A673 (cell line): ENCODE measurements at regions not wholly inside any gene's neighbourhood (a gene's known extent, or its start where the extent isn't known, plus 50 kb on each side); places are given as distances from the start of the nearest gene placed in this dataset.

ENCODE experiments used
- BruUV-seq: library from RNA; stranded (reverse); fragments of 400-500 nt; replicated peaks from 2 replicates; lab custom pipeline; 2021; lab: Mats Ljungman, UMichigan
- CTCF ChIA-PET: fragments of 300-600 bp; sonication (Branson Sonifier 250); formaldehyde crosslinking; loops from one replicate; lab custom pipeline; 2022; ENCODE audit warnings: antibody characterized with exemption; lab: Charles Lee
- POLR2A ChIA-PET: fragments of 300-600 bp; sonication (Branson Sonifier 250); formaldehyde crosslinking; loops from one replicate; lab custom pipeline; 2022; ENCODE audit warnings: antibody characterized with exemption; ENCODE audit not compliant: low non-redundant PET; lab: Charles Lee
- DNase-seq: peaks from one replicate; pipeline ENCODE4 v3.0.0-alpha.2; 2015; ENCODE audit warnings: low spot score
- H3K27ac ChIP-seq: fragments of 200-600 bp; sonication (generic); 2 replicates; pipeline ENCODE4 v1.5.1; 2016; ENCODE audit warnings: mixed run types, low read depth, mild to moderate bottlenecking, mixed read lengths, antibody characterized with exemption, low read length; ENCODE audit not compliant: poor library complexity, severe bottlenecking
- H3K27me3 ChIP-seq: fragments of 200-600 bp; sonication (generic); replicated peaks from 2 replicates; pipeline ENCODE4 v1.6.1; 2017; ENCODE audit warnings: mixed run types, low read depth, mild to moderate bottlenecking, mixed read lengths, antibody characterized with exemption, low read length; ENCODE audit not compliant: insufficient read depth, poor library complexity
- H3K36me3 ChIP-seq: fragments of 200-600 bp; sonication (generic); 2 replicates; pipeline ENCODE4 v1.6.1; 2016; ENCODE audit warnings: mixed run types, mild to moderate bottlenecking, mixed read lengths, antibody characterized with exemption, low read length; ENCODE audit not compliant: insufficient read depth, poor library complexity, severe bottlenecking
- H3K4me1 ChIP-seq: fragments of 200-600 bp; sonication (generic); 2 replicates; pipeline ENCODE4 v1.6.1; 2017; ENCODE audit warnings: mixed run types, mild to moderate bottlenecking, mixed read lengths, antibody characterized with exemption, low read length; ENCODE audit not compliant: insufficient read depth, poor library complexity, severe bottlenecking
- H3K4me3 ChIP-seq: fragments of 200-600 bp; sonication (generic); 2 replicates; pipeline ENCODE4 v1.5.1; 2016; ENCODE audit warnings: low read depth, mixed run types, mild to moderate bottlenecking, mixed read lengths, low read length; ENCODE audit not compliant: poor library complexity, severe bottlenecking
- H3K9me3 ChIP-seq: fragments of 200-600 bp; sonication (generic); 2 replicates; pipeline ENCODE4 v1.6.1; 2016; ENCODE audit warnings: mixed run types, low read depth, mild to moderate bottlenecking, mixed read lengths, antibody characterized with exemption, low read length; ENCODE audit not compliant: poor library complexity, severe bottlenecking
- EZH2 ChIP-seq: fragments of 200-600 bp; sonication (generic); IDR thresholded peaks from 2 replicates; pipeline ENCODE4 v1.6.1; 2017; ENCODE audit warnings: borderline replicate concordance, low read depth, mild to moderate bottlenecking, mixed read lengths, antibody characterized with exemption, low read length; ENCODE audit not compliant: poor library complexity, severe bottlenecking
- intact Hi-C: fragments of 100-400 bp; cut with micrococcal nuclease; formaldehyde crosslinking; loops from one replicate; pipeline ENCODE4 v1.10.0; 2022; ENCODE audit not compliant: unreplicated experiment
- TF ChIP-seq, protein P1 (sequence below): fragments of 300-800, 200-600 bp; sonication (generic); conservative IDR thresholded peaks from 2 replicates; pipeline ENCODE4 v1.5.1; 2017; ENCODE audit warnings: low read depth, mild to moderate bottlenecking, antibody characterized with exemption, low read length, moderate library complexity, mixed read lengths

DNA sequence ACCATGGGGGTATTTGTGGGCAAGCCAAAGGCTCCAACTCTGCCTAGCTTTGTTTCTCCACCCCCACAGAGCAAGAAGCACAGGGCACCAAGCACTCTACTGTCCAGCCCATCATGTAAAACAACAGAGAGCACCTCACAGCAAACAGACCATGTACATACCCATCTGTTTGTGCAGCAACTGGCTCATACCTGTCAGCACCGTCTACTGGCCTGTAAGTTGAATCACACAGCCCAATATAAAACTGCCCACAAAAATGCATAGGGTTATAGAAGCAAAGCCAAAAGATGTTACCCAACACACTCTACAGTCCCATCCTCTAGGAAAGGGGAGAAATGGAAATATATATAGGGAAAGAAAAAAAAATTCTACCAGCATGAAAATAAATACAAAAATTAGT, 139.7 kb upstream of the CPNE4 start:
- H3K4me1 ChIP-seq = no peaks in the 10 kb centered on the region
- ChIA-PET CTCF (no interaction called here), POLR2A (no interaction called here)
- DNase-seq = no peak
- H3K36me3 ChIP-seq = no peaks in the 10 kb centered on the region
- H3K27me3 ChIP-seq = peaks cover 18% of the 10 kb centered on the region
- intact Hi-C loops = no loop called here
- no peak overlapping the region for H3K27ac ChIP-seq
- BruUV-seq = no TSS peak
- H3K9me3 ChIP-seq = no peaks in the 10 kb centered on the region
- TF ChIP-seq EZH2 = no peak
- TF ChIP-seq, protein P1, sequence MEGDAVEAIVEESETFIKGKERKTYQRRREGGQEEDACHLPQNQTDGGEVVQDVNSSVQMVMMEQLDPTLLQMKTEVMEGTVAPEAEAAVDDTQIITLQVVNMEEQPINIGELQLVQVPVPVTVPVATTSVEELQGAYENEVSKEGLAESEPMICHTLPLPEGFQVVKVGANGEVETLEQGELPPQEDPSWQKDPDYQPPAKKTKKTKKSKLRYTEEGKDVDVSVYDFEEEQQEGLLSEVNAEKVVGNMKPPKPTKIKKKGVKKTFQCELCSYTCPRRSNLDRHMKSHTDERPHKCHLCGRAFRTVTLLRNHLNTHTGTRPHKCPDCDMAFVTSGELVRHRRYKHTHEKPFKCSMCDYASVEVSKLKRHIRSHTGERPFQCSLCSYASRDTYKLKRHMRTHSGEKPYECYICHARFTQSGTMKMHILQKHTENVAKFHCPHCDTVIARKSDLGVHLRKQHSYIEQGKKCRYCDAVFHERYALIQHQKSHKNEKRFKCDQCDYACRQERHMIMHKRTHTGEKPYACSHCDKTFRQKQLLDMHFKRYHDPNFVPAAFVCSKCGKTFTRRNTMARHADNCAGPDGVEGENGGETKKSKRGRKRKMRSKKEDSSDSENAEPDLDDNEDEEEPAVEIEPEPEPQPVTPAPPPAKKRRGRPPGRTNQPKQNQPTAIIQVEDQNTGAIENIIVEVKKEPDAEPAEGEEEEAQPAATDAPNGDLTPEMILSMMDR = no peak
- no peak overlapping the region for H3K4me3 ChIP-seq

DNA sequence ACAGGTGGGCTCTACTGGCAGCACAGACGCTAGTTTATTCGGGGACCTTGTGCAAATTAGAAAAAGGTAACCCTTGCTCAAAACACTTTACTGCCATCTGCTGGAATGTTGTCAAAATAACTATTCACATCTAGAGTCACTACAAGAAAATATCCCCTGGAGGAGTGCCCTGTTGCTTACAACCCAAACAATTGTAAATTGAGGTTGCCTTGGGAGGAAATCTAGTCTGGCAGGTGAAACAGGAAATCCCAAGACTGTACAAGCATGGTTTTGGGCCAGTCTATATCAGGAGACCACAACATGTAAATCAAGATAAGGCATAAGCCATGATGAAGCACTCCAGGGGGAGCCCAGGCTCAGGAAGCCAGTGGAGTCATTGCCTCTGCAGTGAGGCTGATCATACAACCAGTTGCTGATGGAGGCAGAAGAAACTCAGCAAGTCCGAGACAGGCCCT, 136.8 kb upstream of the ACP3 start:
- Histone ChIP-seq H3K27ac (no peak overlapping the region), H3K4me1 (no peaks in the 10 kb centered on the region), H3K4me3 (no peak overlapping the region), H3K27me3 (peaks cover 2% of the 10 kb centered on the region), H3K36me3 (no peaks in the 10 kb centered on the region), H3K9me3 (no peaks in the 10 kb centered on the region)
- no TSS peak for BruUV-seq
- TF ChIP-seq EZH2 = no peak
- TF ChIP-seq, protein P1 = peak; percentile 71
- ChIA-PET CTCF (interaction anchor here (0.8 to 2.0 kb wide), 3 partner anchors 142 to 151 kb away, joined by 4 to 11 read pairs (median 4); partner anchors contain the start of gene CPNE4), POLR2A (no interaction called here)
- intact Hi-C loops = loop anchor here (1.0 to 10.0 kb wide), 4 partner anchors 142 to 1146 kb away; no protein-coding TSS in a partner anchor
- DNase-seq = peak; percentile 82

DNA sequence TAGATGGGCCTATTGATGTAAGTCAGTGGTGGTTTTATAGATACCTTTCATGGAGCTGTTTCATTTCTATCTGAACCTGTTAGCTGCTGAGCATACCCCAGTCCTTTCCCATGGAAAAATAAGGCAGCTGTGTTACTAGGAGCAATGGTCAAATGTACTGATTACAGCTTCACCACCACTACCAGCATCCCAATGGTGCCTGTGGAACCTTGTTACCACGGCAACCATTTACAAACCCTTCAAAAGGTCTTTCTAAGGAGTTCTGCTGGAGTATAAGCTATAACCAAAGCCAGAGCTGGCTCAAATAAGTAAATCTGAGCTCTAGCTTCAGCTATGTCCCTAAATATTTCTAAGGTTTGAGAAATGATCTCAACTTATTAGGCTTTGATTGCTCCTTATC, 133.4 kb upstream of the ACP3 start:
- TF ChIP-seq EZH2 = no peak
- TF ChIP-seq, protein P1 = no peak
- no peaks in the 10 kb centered on the region for H3K4me1 ChIP-seq
- intact Hi-C loops = loop anchor here (10.0 kb wide), 2 partner anchors 629 to 1149 kb away; no protein-coding TSS in a partner anchor
- ChIA-PET POLR2A (no interaction called here), CTCF (interaction anchor here (0.5 kb wide), 1 partner anchor 23 kb away, joined by 5 read pairs; no protein-coding TSS in a partner anchor)
- BruUV-seq = no TSS peak
- no peaks in the 10 kb centered on the region for H3K9me3 ChIP-seq
- no peaks in the 10 kb centered on the region for H3K36me3 ChIP-seq
- H3K27ac ChIP-seq = no peak overlapping the region
- H3K27me3 ChIP-seq = peaks cover 2% of the 10 kb centered on the region
- no peak overlapping the region for H3K4me3 ChIP-seq
- no peak for DNase-seq
